ENCODE measurements at regions not wholly inside any gene's neighbourhood (a gene's known extent, or its start where the extent isn't known, plus 50 kb on each side); places are given as distances from the start of the nearest gene placed in this dataset.
"Not testable (repeated sequence)": the region's sequence is repeated elsewhere in the genome, so short reads cannot be mapped to it uniquely, and the experiment has no call there.

DNA sequence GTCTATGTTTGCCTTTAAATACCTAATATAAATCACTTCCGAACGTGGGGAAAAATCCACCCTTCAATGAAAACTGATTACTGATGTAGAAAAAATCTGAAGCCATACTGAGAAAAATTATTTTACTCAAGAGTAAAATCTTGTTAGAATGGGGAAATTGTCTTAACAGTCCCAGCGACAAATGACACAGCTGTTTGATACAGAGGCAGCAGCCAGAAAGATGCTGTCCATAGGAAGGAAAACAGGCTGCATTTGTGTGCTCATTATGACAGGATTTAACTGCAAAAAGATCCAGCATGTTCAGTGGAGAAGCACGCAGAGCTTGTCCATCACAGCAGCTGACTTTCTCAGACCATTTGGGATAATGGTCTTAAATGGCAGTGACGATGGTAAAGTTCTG lies 443.0 kb downstream of the TFAP2B start:
- FAIRE-seq: no peak

DNA sequence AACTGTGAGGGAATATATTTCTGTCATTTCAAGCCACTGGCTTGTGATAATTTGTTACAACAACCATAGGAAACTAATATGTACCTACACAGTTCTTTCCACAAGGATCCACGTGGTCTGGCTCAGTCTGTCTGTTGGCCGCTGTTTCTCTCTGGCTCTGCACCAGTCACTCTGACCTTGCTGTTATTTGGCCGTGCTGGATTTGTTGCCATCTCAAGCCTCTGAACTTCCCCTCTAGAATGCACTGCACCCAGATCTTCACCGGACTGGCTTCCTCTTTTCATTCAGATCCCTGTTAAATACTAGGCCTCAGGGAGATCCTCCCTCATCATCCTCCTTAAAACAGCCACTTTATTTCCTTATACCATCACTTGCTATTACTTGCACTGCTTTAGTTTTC lies 446.8 kb downstream of the TFAP2B start:
- FAIRE-seq: no peak

GRCh38 chr6:51266604-51267003 lies 447.9 kb downstream of the TFAP2B start:
- FAIRE-seq: no peak

- no peak for FAIRE-seq
Measured at GRCh38 chr6:51268666-51269065, 450.0 kb downstream of the TFAP2B start.

DNA sequence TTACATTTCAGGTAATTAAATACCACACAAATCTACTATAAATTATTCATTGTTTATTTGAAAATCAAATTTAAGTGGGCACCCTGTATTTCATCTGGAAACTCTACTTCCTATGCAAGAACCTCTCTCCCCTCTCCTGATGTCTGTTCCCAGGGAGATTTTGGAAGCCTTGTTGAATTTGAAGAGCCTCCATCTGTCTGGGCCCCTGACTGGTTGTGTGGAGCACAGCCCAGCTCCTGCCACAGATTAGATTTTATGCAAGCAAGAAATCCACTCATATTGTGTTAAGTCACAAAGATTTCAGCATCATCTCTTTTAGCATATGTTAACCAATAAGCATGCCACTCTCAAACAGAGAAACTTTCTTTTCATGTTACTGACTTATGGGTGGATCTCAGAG lies 451.2 kb downstream of the TFAP2B start:
- no peak for FAIRE-seq

DNA sequence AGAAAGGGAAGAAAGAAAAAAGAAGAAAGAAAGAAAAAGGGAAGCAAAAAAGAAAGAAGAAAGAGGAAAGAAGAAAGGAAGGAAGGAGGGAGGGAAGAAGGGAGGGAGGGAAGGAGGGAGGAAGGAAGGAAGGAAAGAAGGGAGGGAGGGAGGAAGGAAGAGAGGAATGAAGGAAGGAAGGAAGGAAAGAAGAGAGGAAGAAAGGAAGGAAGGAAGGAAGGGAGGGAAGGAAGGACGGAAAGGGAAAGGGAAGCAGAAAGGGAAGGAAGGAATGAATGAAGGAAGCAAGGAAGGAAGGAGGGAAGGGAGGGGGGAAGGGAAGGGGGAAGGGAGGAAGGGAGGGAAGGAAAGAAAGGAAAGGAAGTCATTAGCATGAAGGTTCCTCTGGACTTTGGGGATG lies 452.9 kb downstream of the TFAP2B start:
- no peak for FAIRE-seq

GRCh38 chr6:51273228-51273961 lies 454.7 kb downstream of the TFAP2B start:
- FAIRE-seq: no peak

- no peak for FAIRE-seq
Measured at GRCh38 chr6:51277474-51277873, 458.8 kb downstream of the TFAP2B start.

GRCh38 chr6:51282026-51282425 lies 463.4 kb downstream of the TFAP2B start:
- FAIRE-seq: no peak

DNA sequence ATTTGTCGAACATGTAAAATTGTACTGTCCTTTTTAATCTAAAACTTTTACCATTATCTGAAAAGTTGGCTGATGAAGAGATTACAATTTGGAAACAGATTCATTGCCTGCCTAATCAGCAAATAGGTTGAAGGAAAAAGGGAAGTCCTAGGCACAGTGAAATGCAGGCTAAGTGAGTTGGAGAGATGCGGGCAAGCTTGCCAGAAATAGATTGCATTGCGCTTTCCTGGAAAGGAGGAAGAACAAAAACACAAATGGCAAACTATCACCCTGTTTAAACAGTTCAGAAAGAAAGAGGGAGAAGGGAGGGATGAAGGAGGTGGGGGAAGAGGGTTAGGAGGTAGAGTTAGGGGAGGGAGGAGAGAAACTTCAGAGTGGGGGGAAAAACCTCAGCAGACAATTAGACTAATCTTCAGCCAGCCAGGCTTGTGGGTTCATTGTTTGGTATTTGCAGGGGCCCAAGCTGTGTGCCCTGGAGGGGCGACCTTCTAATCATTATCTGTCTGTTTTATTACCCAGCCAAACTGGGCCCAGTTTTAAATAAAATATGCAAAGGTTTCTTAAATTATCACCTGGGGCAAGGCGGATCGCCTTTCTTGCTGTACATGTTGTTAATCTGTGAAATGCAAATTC lies 465.2 kb downstream of the TFAP2B start:
- FAIRE-seq: no peak

DNA sequence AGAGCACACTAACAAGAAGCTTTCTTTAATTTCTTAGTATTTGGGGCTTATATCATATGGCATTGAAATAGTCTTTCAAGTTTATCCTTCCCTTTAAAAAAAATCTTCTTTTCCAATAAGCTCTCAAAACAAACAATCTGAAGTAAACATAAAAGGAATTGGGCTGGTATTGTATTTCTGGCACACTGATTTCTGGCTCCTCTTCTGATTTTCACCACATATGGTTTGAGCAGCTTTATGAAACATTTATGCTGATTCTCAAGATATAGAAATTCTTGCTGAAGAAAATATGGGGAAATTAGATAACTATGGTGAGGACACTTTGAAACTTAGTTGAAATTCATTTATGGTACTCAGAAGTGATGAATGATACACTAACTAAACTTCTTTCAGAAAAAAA lies 467.2 kb downstream of the TFAP2B start:
- no peak for FAIRE-seq

GRCh38 chr6:51289041-51289440 lies 470.4 kb downstream of the TFAP2B start:
- no peak for FAIRE-seq

- no peak for FAIRE-seq
Measured at GRCh38 chr6:51292659-51293058, 474.0 kb downstream of the TFAP2B start.

DNA sequence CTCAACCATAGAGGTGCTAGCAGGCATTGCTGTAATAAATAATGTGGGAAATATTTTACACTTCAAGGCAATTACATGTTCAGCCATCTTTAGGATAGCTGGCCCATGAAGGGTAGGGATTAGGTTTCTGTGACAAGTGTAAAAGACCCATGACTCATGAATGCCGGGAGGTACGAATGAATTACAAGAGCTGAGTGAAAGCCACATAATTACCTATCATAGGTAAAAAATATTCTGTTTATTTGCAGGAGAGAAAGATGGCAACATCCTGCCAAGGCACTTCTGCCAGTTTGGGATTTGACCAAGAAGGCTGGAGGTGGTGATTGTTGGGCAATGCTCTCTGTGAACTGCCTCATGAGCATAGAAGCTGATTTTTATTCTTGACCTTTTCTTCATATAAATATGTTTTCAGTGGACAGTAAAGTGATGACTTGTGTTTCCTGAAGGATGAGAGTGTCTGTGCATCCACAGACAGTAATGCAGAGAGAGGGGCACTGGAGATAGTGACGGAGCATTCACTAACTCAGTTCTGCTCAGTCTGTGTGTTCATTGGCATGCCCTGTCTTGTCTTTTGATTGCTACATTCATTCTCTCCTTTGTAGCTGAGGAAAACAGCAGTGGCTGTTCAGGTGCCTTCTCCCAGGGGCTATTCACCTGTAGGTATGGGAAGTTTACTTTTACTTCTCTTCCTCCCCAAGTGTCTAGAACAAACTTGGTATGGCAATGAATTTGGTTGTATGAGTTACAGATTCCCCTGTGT lies 481.1 kb downstream of the TFAP2B start:
- no peak for FAIRE-seq

GRCh38 chr6:51300510-51300909 lies 481.8 kb downstream of the TFAP2B start:
- no peak for FAIRE-seq

- no peak for FAIRE-seq
Measured at GRCh38 chr6:51301962-51302361, 483.3 kb downstream of the TFAP2B start.

DNA sequence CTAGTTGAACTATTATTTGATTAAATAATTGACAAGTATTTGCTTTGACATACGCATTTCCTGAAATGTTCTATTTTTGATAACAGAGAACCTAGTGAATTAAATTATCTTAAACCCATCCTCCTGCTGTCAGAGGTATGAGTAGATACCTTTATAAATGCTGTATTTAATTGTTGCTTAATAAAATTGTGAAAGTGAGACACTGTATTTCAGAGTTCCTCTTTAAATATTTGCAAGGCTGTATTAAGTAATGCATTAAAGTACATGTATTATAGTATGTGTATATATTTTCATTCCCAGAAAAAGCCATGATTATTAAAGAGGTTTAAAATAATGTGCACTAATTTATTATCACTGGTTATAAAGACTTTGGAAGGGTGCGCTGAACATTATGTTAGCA lies 483.8 kb downstream of the TFAP2B start:
- no peak for FAIRE-seq

GRCh38 chr6:51303338-51303737 lies 484.7 kb downstream of the TFAP2B start:
- no peak for FAIRE-seq

DNA sequence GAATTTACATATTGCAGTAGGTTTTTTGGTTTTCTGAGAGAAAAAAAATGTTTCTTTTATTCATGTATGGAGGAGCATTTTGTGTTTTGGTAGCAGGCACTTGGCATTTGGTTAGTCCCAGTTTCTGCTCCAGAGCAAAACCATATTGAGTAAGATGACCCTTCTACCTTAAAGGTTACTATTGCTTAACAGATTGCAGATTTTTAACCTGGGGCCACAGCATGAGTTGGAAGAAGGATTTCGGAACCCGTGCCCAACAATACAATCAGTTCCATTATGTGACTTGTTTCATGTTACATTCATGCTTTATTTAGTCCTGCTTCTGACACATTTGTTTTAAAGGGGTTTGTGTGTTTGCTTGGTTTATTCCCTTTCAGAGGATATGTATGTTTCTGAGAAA lies 496.3 kb downstream of the TFAP2B start:
- FAIRE-seq: no peak

- no peak for FAIRE-seq
Measured at GRCh38 chr6:51318674-51319073, 500.0 kb downstream of the TFAP2B start.

GRCh38 chr6:51321477-51321876 lies 502.8 kb downstream of the TFAP2B start:
- FAIRE-seq: not testable (repeated sequence)

- no peak for FAIRE-seq
Measured at GRCh38 chr6:51322505-51322904, 503.8 kb downstream of the TFAP2B start.

DNA sequence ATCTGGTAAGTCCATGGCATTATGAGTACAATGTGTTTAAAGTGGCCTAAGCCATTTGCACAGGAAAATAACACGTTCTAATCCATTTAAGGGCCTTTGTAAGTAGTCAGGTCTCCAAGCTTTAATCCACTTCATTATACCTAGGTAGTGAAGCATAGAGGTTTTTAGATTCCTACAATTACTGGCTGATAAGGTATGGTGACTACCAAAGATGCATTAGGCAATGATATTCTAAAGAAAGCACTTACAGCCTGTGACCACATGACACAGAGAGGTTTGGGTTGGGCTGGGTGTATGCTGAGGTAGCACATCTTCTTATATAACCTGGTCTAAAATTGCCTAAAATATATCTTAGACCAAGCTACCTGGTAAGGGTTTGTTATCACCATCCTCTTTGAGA lies 504.4 kb downstream of the TFAP2B start:
- FAIRE-seq: no peak

GRCh38 chr6:51330971-51331370 lies 512.3 kb downstream of the TFAP2B start:
- FAIRE-seq: no peak
